ENCODE measurements at regions not wholly inside any gene's neighbourhood (a gene's known extent, or its start where the extent isn't known, plus 50 kb on each side); places are given as distances from the start of the nearest gene placed in this dataset.

GRCh38 chr1:30310966-30311742 lies 412.2 kb downstream of the MATN1 start:
- no peak for DNase-seq

- no peak for DNase-seq
Measured at GRCh38 chr1:30307182-30307581, 416.2 kb downstream of the MATN1 start.

GRCh38 chr1:30305519-30305918 lies 417.9 kb downstream of the MATN1 start:
- DNase-seq = no peak

GRCh38 chr1:30305061-30305460 lies 418.3 kb downstream of the MATN1 start:
- DNase-seq = no peak

GRCh38 chr1:30304080-30304479 lies 419.3 kb downstream of the MATN1 start:
- DNase-seq = no peak

- DNase-seq = no peak
Measured at GRCh38 chr1:30303387-30303786, 420.0 kb downstream of the MATN1 start.

GRCh38 chr1:30302858-30303257 lies 420.5 kb downstream of the MATN1 start:
- DNase-seq = no peak

- no peak for DNase-seq
Measured at GRCh38 chr1:30300669-30301068, 422.7 kb downstream of the MATN1 start.

- DNase-seq = no peak
Measured at GRCh38 chr1:30299393-30299792, 424.0 kb downstream of the MATN1 start.

GRCh38 chr1:30295674-30296073 lies 427.7 kb downstream of the MATN1 start:
- no peak for DNase-seq

GRCh38 chr1:30295266-30295665 lies 428.1 kb downstream of the MATN1 start:
- DNase-seq = no peak

GRCh38 chr1:30294508-30294907 lies 428.9 kb downstream of the MATN1 start:
- no peak for DNase-seq

GRCh38 chr1:30292451-30292850 lies 430.9 kb downstream of the MATN1 start:
- no peak for DNase-seq

GRCh38 chr1:30291526-30291925 lies 431.9 kb downstream of the MATN1 start:
- no peak for DNase-seq

- no peak for DNase-seq
Measured at GRCh38 chr1:30290581-30290980, 432.8 kb downstream of the MATN1 start.

- no peak for DNase-seq
Measured at GRCh38 chr1:30287976-30288375, 435.4 kb downstream of the MATN1 start.

GRCh38 chr1:30286988-30287839 lies 436.2 kb downstream of the MATN1 start:
- DNase-seq = no peak

GRCh38 chr1:30286241-30286987 lies 437.0 kb downstream of the MATN1 start:
- no peak for DNase-seq

GRCh38 chr1:30285501-30285932 lies 437.9 kb downstream of the MATN1 start:
- DNase-seq = no peak

- DNase-seq = no peak
Measured at GRCh38 chr1:30284728-30285475, 438.5 kb downstream of the MATN1 start.

GRCh38 chr1:30284226-30284625 lies 439.2 kb downstream of the MATN1 start:
- no peak for DNase-seq

- no peak for DNase-seq
Measured at GRCh38 chr1:30283199-30283962, 440.0 kb downstream of the MATN1 start.

Measured in fibroblast of skin of right quadriceps (primary cell).